GM23338 (cell line): ENCODE measurements at regions not wholly inside any gene's neighbourhood (a gene's known extent, or its start where the extent isn't known, plus 50 kb on each side); places are given as distances from the start of the nearest gene placed in this dataset.

ENCODE experiments used
- CTCF ChIP-seq, 2 experiments: fragments of 200-600 bp in 1 of 2; sonication (generic) in 1 of 2; conservative IDR thresholded peaks; 2 replicates each; pipeline versions ENCODE4 v1.5.1 to v1.6.1; 2016 to 2017; ENCODE audit warnings: antibody characterized with exemption in 2 of 2, low read depth in 2 of 2, mild to moderate bottlenecking in 2 of 2, moderate library complexity in 1 of 2
- EZH2phosphoT487 ChIP-seq: fragments of 200-600 bp; sonication (generic); IDR thresholded peaks from one replicate; pipeline ENCODE4 v1.8.1; 2018; ENCODE audit warnings: antibody characterized with exemption; ENCODE audit not compliant: unreplicated experiment
- POLR2AphosphoS5 ChIP-seq: IDR thresholded peaks from 2 replicates; pipeline ENCODE4 v1.6.1; 2016; ENCODE audit warnings: antibody characterized with exemption, low read depth
- REST ChIP-seq: IDR thresholded peaks from one replicate; pipeline ENCODE4 v1.6.1; 2018; ENCODE audit warnings: antibody characterized with exemption; ENCODE audit not compliant: unreplicated experiment
- ZNF331 ChIP-seq: fragments of 250-450 bp; sonication (Bioruptor Pico); IDR thresholded peaks from 2 replicates; pipeline ENCODE4 v1.5.0; 2020; ENCODE audit warnings: low read depth, mild to moderate bottlenecking, moderate library complexity

- no peak for TF ChIP-seq CTCF (conservative IDR thresholded peaks at IDR 0.05; ENCODE audit: low read depth in 2 of 2)
- no peak for TF ChIP-seq EZH2phosphoT487
- TF ChIP-seq ZNF331 (CRISPR knock-in tag): no peak
- TF ChIP-seq REST: no peak
- no peak for TF ChIP-seq POLR2AphosphoS5
Observed at GRCh38 chr20:40786336-40786735, 97.3 kb upstream of the MAFB start.
